Astrocyte (in vitro differentiated cells and primary cell): ENCODE measurements at regions not wholly inside any gene's neighbourhood (a gene's known extent, or its start where the extent isn't known, plus 50 kb on each side); places are given as distances from the start of the nearest gene placed in this dataset.

Experiments
- DNase-seq: peaks from one replicate; pipeline ENCODE4 v3.0.0-alpha.2; 2010; ENCODE audit warnings: low read depth
- FAIRE-seq: peaks from 2 replicates; lab custom pipeline; 2011; peaks lifted over from hg19 to GRCh38; lab: Jason Lieb, UNC
- H2AFZ ChIP-seq: 2 replicates; pipeline ENCODE4 v1.6.0; 2012; ENCODE audit warnings: low read depth, low read length, inconsistent platforms
- H3K27ac ChIP-seq: 2 replicates; pipeline ENCODE4 v1.5.1; 2011; ENCODE audit warnings: low read depth, low read length, inconsistent platforms
- H3K27me3 ChIP-seq: 2 replicates; pipeline ENCODE4 v1.6.0; 2011; ENCODE audit warnings: low read length, inconsistent platforms; ENCODE audit not compliant: insufficient read depth
- H3K36me3 ChIP-seq: 2 replicates; pipeline ENCODE4 v1.5.1; 2011; ENCODE audit warnings: low read length, inconsistent platforms; ENCODE audit not compliant: insufficient read depth
- H3K4me1 ChIP-seq: 2 replicates; pipeline ENCODE4 v1.5.1; 2011; ENCODE audit warnings: low read length, inconsistent platforms; ENCODE audit not compliant: insufficient read depth
- H3K4me2 ChIP-seq: 2 replicates; pipeline ENCODE4 v1.6.0; 2012; ENCODE audit warnings: low read length, inconsistent platforms
- H3K4me3 ChIP-seq: 2 replicates; pipeline ENCODE4 v1.5.1; 2011; ENCODE audit warnings: low read depth, mild to moderate bottlenecking, low read length, inconsistent platforms; ENCODE audit not compliant: insufficient read depth
- H3K79me2 ChIP-seq: 2 replicates; pipeline ENCODE4 v1.6.0; 2012; ENCODE audit warnings: mild to moderate bottlenecking, low read length, inconsistent platforms; ENCODE audit not compliant: insufficient read depth
- H3K9ac ChIP-seq: 2 replicates; pipeline ENCODE4 v1.6.0; 2012; ENCODE audit warnings: mild to moderate bottlenecking, low read length, inconsistent platforms
- H3K9me3 ChIP-seq: 2 replicates; pipeline ENCODE4 v1.5.1; 2012; ENCODE audit warnings: low read depth, mild to moderate bottlenecking, low read length, inconsistent platforms; ENCODE audit not compliant: insufficient read depth
- H4K20me1 ChIP-seq: 2 replicates; pipeline ENCODE4 v1.6.0; 2012; ENCODE audit warnings: low read length, inconsistent platforms; ENCODE audit not compliant: insufficient read depth
- H3K27ac Mint-ChIP-seq: one replicate; pipeline ENCODE4 v1.8.0; 2021; ENCODE audit warnings: mild to moderate bottlenecking, mixed read lengths; ENCODE audit not compliant: unreplicated experiment
- H3K27me3 Mint-ChIP-seq: one replicate; pipeline ENCODE4 v1.8.0; 2021; ENCODE audit warnings: low read depth, mixed read lengths; ENCODE audit not compliant: unreplicated experiment
- H3K36me3 Mint-ChIP-seq: one replicate; pipeline ENCODE4 v1.8.0; 2021; ENCODE audit warnings: low read depth, mixed read lengths; ENCODE audit not compliant: unreplicated experiment
- H3K4me1 Mint-ChIP-seq: one replicate; pipeline ENCODE4 v1.8.0; 2021; ENCODE audit warnings: low read depth, mixed read lengths; ENCODE audit not compliant: unreplicated experiment
- H3K4me3 Mint-ChIP-seq: one replicate; pipeline ENCODE4 v1.8.0; 2021; ENCODE audit warnings: mild to moderate bottlenecking, moderate library complexity, mixed read lengths; ENCODE audit not compliant: unreplicated experiment
- H3K9me3 Mint-ChIP-seq: one replicate; pipeline ENCODE4 v1.8.0; 2021; ENCODE audit warnings: mild to moderate bottlenecking, mixed read lengths; ENCODE audit not compliant: unreplicated experiment
- EZH2 ChIP-seq: IDR thresholded peaks from 2 replicates; pipeline ENCODE4 v1.6.1; 2012; ENCODE audit warnings: mild to moderate bottlenecking, low read length, inconsistent platforms; ENCODE audit not compliant: insufficient read depth
- TF ChIP-seq, protein P1 (sequence below): IDR thresholded peaks from 2 replicates; pipeline ENCODE4 v1.5.1; 2011; ENCODE audit warnings: low read depth, mild to moderate bottlenecking, inconsistent platforms, low read length, moderate library complexity; ENCODE audit not compliant: insufficient read depth

DNA sequence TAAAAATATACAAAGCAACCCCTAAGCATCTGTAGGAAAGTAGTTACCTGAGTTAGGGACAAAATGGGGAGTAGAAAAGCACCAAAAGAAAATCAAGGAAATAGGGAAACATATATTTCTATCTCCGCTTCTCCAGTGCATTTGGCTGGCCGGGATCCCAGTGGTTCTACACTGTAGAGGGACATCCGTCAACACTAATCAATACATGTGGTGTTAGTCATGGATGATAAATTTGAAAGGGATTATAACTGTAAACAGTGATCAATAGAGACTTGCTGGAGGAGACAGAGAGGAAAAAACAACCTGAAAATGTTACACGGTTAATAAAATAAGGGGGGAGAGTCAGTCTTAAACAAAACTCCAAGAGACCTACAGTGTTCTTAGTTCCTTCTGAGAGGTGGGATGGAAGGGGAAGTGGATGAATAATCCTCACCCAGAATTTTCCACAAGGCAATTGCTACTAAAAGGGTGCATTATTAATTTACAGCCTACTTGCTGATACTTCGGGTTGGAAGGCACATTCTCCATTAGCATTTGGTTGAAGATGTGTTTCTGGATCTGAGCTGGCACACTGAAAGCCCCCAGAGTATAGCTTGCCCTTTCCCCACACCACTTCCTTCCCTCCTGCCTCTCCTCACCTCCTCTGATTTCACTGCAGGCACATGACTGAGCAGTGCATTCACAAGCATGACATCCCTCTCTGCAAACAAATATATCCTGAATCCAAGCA lies 530.0 kb downstream of the BCL11A start:
- no peaks in the 10 kb centered on the region for H3K36me3 ChIP-seq
- H4K20me1 ChIP-seq, result no peaks in the 10 kb centered on the region
- H3K36me3 Mint-ChIP-seq, result no peaks in the 10 kb centered on the region
- H3K4me1 ChIP-seq, result no peaks in the 10 kb centered on the region
- peaks cover 11% of the 10 kb centered on the region for H3K27me3 Mint-ChIP-seq
- H3K27me3 ChIP-seq, result no peaks in the 10 kb centered on the region
- TF ChIP-seq EZH2, result no peak
- TF ChIP-seq, protein P1, sequence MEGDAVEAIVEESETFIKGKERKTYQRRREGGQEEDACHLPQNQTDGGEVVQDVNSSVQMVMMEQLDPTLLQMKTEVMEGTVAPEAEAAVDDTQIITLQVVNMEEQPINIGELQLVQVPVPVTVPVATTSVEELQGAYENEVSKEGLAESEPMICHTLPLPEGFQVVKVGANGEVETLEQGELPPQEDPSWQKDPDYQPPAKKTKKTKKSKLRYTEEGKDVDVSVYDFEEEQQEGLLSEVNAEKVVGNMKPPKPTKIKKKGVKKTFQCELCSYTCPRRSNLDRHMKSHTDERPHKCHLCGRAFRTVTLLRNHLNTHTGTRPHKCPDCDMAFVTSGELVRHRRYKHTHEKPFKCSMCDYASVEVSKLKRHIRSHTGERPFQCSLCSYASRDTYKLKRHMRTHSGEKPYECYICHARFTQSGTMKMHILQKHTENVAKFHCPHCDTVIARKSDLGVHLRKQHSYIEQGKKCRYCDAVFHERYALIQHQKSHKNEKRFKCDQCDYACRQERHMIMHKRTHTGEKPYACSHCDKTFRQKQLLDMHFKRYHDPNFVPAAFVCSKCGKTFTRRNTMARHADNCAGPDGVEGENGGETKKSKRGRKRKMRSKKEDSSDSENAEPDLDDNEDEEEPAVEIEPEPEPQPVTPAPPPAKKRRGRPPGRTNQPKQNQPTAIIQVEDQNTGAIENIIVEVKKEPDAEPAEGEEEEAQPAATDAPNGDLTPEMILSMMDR, result no peak
- no peak overlapping the region for H3K4me3 Mint-ChIP-seq
- H3K27ac ChIP-seq, result no peak overlapping the region
- no peak for FAIRE-seq
- H3K4me3 ChIP-seq, result no peak overlapping the region
- H2AFZ ChIP-seq, result no peak overlapping the region
- DNase-seq, result no peak
- no peak overlapping the region for H3K4me2 ChIP-seq
- H3K9me3 ChIP-seq, result no peaks in the 10 kb centered on the region
- H3K79me2 ChIP-seq, result no peaks in the 10 kb centered on the region
- H3K4me1 Mint-ChIP-seq, result no peaks in the 10 kb centered on the region
- no peak overlapping the region for H3K27ac Mint-ChIP-seq
- H3K9ac ChIP-seq, result no peak overlapping the region
- H3K9me3 Mint-ChIP-seq, result no peaks in the 10 kb centered on the region

DNA sequence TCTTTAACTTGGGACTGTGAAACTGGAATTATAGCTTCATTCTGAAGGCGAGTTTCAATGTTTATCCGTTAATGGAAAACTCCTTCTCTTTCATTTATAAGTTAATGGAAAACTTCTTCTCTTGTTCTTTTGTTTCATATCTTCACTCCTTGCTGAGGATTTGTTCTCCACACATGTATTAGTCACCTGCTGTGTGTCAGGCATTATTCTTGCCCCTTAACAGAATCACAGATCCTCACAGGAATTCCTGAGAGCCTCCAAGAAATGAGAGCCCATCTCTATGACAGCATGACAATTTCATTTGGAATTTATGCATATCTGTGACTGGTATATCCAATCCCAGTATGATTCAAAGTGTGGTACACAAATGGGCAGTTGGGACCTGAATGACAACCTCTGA lies 545.8 kb downstream of the BCL11A start:
- H3K4me2 ChIP-seq, result no peak overlapping the region
- no peaks in the 10 kb centered on the region for H3K36me3 ChIP-seq
- Mint-ChIP-seq H3K27me3 (peaks cover 2% of the 10 kb centered on the region), H3K4me1 (no peaks in the 10 kb centered on the region), H3K4me3 (no peak overlapping the region), H3K9me3 (no peaks in the 10 kb centered on the region), H3K36me3 (no peaks in the 10 kb centered on the region), H3K27ac (no peak overlapping the region)
- no peaks in the 10 kb centered on the region for H3K79me2 ChIP-seq
- peaks cover 2% of the 10 kb centered on the region for H3K9me3 ChIP-seq
- H3K27ac ChIP-seq, result no peak overlapping the region
- no peak for TF ChIP-seq EZH2
- TF ChIP-seq, protein P1, result no peak
- DNase-seq (no peak), FAIRE-seq (no peak)
- no peak overlapping the region for H2AFZ ChIP-seq
- H3K9ac ChIP-seq, result no peak overlapping the region
- H3K4me3 ChIP-seq, result no peak overlapping the region
- H3K27me3 ChIP-seq, result no peaks in the 10 kb centered on the region
- no peaks in the 10 kb centered on the region for H4K20me1 ChIP-seq
- no peaks in the 10 kb centered on the region for H3K4me1 ChIP-seq

DNA sequence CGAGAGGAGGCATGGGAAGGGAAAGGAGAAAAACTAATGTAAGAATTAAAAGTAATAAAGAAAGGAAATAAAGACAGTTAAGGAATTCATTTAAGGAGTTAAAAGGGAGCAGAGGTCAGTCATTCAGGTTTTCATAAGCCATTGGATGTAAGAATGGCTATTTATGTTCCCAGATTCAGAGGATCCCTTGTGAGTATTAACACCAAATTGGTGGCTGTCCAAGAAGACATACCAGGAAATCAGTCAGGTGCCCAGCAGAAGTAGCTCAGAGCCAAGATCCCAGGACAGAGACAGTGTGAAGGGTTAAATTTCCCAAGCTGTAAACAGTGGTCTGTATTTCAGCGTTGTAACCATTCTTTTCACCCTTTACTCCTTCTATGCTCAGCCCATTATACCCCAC lies 550.4 kb downstream of the BCL11A start:
- no peak for DNase-seq
- no peaks in the 10 kb centered on the region for H3K4me1 ChIP-seq
- Mint-ChIP-seq H3K4me3 (no peak overlapping the region), H3K36me3 (no peaks in the 10 kb centered on the region), H3K4me1 (no peaks in the 10 kb centered on the region), H3K27me3 (peaks cover 3% of the 10 kb centered on the region), H3K27ac (no peak overlapping the region), H3K9me3 (no peaks in the 10 kb centered on the region)
- H2AFZ ChIP-seq, result no peak overlapping the region
- H3K4me3 ChIP-seq, result no peak overlapping the region
- no peaks in the 10 kb centered on the region for H3K79me2 ChIP-seq
- H3K9ac ChIP-seq, result no peak overlapping the region
- no peak for FAIRE-seq
- no peaks in the 10 kb centered on the region for H3K27me3 ChIP-seq
- H3K27ac ChIP-seq, result no peak overlapping the region
- no peak for TF ChIP-seq EZH2
- TF ChIP-seq, protein P1, result no peak
- H4K20me1 ChIP-seq, result no peaks in the 10 kb centered on the region
- H3K4me2 ChIP-seq, result no peak overlapping the region
- peaks cover 2% of the 10 kb centered on the region for H3K9me3 ChIP-seq
- no peaks in the 10 kb centered on the region for H3K36me3 ChIP-seq
